ENCODE measurements at regions not wholly inside any gene's neighbourhood (a gene's known extent, or its start where the extent isn't known, plus 50 kb on each side); places are given as distances from the start of the nearest gene placed in this dataset.

DNA sequence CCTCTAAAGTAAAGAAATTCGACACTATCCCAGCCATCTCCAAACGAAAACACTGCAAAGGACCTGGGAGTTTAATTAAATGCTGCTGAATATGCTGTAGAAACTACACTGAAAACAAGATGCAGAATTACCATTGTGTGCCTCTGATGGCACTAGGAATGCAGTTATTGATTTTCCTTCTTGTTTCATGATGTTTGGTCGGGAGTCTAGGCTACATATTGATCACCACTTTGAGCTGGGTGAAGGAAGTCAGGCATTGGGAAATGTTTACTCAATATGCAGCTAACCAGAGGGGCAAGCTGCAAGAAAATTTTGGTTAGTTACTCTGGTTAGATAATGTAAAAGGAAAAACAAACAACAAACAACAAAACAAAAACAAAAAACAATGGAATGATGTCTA lies 650.7 kb upstream of the GALNTL6 start:
- no peak for DNase-seq (ENCODE audit: low spot score)

DNA sequence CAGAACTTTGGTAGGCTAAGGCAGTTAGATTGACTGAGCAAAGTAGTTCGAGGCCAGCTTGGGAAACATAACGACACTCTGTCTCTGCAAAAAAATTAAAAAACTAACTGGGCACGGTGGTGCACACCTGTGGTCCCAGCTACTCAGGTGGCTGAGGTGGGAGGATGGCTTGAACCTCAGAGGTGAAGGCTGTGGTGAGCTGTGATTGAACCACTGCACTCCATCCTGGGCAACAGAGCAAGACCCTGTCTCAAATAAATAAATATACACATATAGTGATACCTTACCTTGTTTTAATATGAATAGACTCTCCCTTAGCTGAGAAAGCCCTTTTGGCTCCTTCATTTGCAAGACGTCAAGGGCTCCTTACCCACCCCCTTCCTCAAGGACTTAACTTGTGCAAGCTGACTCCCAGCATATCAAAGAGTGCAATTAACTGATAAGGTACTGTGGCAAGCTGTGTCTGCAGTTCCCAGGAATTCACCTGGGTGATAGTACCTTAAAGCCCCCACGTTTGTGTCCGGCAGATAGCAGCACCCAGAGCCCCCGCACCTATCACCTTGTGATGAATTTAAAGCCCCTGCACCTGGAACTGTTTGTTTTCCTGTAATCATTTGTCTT lies 655.6 kb upstream of the GALNTL6 start:
- no peak for DNase-seq (ENCODE audit: low spot score)

DNA sequence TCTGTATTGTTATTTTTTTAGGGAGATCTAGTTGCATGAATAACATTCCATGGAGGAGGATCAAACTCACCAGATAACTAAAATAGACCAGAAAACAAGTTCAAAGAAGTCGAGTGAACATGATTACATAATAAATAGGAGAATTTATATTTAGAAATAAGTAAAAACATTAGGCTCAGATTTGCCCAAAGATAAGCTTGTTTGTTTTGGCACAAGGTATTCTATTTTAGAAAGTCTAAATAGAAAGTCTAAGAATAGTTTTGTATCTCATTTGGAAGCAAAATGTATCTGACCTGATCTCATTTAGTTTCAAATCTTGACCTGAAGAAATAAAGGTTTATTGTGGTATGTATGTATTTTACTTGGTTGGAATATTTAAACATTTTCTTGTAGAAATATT lies 670.6 kb upstream of the GALNTL6 start:
- no peak for DNase-seq (ENCODE audit: low spot score)

DNA sequence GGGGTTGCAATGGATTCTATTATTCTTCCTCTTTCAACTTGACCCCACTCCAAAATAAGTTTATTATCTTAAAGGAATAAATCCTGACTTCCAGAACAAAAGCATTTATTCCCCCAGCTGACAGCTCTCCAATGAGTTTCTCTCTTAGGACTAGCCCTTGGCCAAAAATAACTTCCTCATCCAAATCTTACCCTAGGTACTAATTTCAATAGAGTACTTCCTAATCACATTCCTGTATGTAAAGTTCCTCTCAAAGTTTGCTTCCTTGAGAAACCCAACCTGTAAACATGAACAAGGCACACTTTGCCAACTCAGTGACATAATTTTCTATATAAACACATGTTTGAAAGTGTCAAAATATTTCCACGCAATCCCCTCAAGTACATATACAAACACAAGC lies 671.2 kb upstream of the GALNTL6 start:
- no peak for DNase-seq (ENCODE audit: low spot score)

DNA sequence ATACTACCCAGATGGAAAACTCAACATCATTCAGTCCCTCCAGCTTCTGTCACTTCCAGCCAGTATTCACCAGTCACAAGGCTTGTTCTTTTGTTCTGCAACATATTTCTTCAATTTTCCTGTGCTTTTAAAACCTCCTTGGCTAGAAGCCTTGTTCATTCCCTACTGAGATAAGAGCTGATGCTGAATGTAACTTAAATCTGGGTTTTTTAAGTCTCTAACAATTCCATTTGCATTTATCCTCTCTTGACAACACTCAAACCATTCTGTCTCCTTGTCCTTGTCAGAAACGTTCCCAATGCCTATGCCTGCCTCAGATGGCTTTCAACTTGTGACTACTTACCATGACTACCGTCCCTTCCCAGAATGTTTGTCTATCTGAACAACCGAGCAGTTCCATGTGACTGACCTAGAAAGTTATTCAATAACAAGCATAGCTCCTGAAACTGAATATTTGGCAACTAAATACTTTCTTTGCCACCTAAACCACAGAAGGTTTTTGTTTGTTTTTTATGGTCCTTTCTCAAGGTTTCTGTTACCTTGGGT lies 682.9 kb upstream of the GALNTL6 start:
- DNase-seq (ENCODE audit: low spot score) = no peak

DNA sequence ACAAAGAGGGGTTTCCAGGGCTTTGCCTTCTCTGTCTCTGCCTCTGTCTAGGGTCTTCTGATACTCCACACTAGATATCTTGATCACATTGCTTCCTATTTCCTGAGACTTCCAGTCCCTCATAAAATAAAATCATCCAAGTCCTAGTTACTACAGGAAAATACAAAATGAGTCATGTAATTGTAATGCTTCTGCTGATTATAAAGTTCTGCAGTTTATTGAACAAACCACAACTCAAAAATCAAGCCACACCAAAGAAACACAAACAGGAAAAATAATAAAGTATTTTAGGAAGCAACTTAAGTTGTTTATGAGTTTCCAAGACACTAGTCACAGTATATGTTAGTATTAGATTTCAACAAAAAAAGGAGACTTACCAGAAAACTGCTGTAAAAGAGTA lies 695.1 kb upstream of the GALNTL6 start:
- no peak for DNase-seq (ENCODE audit: low spot score)

DNA sequence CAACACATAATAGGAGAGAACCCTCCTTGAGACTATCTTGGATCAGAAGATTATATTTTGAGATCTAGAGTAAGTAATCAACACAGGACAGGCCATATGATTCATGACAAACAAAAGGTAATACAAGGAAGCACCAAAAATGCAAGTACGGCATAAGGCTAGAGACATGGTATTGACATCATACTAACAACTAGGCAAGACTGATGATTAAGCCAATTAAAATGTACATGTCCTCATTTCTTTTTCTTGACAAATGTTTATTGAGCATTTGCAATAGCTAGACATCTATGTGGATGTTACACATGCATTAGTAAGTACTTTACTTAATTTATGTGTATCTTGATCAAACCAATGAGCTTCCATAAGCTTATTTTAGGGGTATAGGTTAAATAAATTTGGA lies 695.7 kb upstream of the GALNTL6 start:
- DNase-seq (ENCODE audit: low spot score) = no peak

DNA sequence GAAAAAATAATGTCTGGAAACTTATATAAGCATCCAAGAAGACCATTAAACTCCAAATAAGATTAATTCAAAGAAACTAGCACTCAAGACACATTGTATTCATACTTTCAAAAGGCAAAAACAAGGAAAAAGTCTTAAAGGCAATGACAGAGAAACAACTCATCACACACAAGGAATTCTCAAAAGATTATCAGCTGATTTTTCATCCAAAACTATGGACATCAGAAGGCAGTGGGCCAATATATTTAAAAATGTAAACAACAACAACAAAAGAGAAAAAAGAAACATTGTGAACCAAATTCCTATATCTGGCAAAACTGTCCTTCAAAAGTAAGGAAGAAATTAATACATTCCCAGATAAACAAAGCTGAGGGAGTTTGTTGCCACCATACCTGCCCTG lies 711.4 kb upstream of the GALNTL6 start:
- DNase-seq (ENCODE audit: low spot score) = no peak

DNA sequence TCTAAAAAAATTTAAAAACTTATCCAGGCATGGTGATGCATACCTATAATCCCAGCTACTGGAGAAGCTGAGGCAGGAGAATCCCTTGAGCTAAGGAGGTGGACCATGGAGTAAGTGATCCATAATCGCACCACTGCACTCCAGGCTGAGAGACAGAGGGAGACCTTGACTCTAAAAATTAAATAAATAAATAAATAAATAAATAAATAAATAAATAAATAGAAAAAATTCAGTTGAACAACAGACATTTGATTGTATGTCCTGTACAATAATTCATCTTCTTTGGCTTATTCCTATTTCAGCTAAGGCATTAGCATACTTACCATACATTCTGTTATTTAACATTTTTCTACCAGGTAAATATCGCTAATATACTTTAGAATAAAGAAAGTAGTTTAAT lies 726.1 kb upstream of the GALNTL6 start:
- no peak for DNase-seq (ENCODE audit: low spot score)

DNA sequence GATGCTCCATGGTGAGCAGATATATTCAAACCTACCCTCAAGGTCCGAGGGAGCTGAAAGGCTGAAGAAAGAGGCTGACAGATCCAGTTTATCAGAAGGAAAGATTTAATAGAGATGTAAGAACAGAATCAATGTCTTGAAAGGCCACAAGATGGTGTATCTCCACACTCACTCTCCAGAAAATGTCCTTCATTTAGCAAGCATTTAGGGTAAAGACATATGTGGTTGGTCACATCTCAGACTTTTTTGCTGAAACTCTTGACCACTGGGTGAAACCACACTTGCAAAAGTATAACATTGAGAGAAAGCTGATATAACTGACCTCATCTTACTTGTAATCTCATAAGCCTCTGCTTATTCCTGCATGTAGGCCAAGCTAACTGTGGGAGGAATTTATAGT lies 745.8 kb upstream of the GALNTL6 start:
- DNase-seq (ENCODE audit: low spot score) = no peak

DNA sequence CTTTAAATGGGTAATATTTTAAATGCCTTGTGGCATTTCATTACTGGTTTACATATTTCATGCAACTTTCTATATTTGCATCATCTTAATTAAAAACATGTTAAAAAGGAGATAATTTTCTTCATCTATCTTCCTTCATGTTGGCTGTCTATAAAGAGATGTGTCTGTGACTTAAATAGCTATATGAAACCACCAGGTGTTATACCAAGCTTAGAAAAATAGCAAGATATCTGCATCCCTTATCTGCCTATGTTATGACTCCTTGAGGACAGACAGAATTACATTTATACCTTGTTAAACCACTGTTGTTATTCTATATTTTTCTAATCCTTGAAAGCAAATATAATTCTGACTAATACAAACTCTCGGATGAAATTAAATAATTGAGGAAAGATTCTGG lies 763.8 kb upstream of the GALNTL6 start:
- DNase-seq (ENCODE audit: low spot score) = no peak

DNA sequence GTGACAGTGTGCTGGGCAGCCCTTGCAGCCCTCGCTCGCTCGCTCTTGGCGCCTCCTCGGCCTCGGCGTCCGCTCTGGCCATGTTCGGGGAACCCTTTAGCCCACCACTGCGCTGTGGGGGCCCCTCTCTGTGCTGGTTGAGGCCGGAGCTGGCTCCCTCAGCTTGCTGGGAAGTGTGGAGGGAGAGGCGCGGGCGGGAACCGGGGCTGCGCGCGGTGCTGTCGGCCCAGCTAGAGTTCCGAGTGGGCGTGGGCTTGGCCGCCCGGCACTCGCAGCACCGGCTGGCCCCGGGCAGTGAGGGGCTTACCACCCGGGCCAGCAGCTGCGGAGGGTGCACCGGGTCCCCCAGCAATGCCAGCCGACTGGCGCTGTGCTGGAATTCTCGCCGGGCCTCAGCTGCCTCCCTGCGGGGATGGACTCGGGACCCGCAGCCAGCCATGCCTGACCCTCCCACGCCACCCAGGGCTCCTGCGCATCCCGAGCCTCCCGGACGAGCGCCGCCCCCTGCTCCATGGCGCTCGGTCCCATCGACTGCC lies 770.1 kb upstream of the GALNTL6 start:
- DNase-seq (ENCODE audit: low spot score) = no peak

DNA sequence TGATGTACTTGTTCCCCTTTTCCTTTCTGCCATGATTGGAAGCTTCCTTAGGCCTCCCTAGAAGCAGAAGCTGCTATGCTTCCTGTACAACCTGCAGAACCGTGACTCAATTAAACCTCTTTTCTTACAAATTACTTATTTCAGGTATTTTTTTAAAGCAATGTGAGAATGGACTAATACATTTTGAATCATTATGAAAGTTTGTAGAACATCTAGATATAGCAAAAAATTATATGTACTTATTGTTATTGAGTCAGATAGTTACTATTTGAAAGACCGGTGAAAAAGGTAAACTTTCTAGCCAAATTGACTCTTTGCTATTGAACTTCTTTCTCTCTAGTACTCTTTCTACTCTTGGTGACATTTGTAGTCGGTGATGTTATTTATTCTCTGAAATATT lies 777.3 kb upstream of the GALNTL6 start:
- no peak for DNase-seq (ENCODE audit: low spot score)

DNA sequence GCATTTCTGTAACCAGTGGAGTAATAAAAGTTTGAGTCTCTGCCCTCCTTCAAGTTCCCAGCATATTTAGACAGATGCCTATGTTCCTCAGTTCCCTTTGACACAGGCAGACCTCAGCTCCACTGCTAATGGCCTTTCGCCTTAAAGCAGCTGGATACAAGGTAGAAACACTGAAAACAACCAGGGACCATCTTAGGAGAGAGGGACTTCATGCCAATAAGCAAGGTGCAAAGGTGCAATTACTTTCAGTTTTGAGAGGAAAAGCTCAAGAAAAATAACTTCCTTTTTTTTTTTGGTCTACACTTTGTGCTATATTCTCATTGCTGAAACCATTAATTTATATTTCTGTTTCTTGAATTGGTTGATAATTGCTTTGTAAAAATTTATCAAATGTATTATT lies 781.9 kb upstream of the GALNTL6 start:
- no peak for DNase-seq (ENCODE audit: low spot score)

DNA sequence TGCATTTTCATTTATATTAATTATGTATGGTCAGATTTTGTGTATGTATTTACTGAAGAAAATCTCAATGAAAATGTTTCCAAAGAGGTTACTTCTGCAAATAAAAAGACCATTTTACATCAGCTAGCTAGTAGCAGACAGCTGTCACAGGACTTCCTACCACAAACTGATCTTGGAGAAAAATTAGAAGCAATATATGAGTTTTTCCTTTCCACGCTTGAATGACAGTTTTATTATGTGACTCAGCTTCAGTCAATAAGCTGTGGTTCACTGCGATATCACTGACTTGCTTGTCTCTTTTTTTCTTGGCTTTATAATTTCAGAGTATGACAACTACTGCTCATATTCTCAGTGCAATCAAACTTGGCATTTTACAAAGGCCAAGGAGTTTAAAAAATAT lies 787.4 kb upstream of the GALNTL6 start:
- DNase-seq (ENCODE audit: low spot score) = no peak

DNA sequence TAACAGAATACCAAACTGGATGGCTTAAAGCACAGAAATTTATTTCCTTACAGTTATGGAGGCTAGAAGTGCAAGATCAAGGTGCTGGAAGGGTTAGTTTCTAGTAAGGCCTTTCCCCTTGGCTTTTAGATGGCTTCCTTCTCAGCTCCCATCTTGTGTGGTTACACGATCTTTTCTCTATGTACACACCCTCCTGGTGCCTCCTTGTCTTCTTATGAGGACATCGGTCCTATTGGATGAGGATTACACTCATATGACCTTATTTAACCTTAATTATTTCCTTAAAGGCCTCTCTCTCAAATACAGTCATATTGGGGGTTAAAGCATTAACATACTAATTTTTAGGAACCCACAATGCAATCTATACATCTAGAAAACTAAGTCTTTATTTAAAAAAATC lies 787.9 kb upstream of the GALNTL6 start:
- no peak for DNase-seq (ENCODE audit: low spot score)

DNA sequence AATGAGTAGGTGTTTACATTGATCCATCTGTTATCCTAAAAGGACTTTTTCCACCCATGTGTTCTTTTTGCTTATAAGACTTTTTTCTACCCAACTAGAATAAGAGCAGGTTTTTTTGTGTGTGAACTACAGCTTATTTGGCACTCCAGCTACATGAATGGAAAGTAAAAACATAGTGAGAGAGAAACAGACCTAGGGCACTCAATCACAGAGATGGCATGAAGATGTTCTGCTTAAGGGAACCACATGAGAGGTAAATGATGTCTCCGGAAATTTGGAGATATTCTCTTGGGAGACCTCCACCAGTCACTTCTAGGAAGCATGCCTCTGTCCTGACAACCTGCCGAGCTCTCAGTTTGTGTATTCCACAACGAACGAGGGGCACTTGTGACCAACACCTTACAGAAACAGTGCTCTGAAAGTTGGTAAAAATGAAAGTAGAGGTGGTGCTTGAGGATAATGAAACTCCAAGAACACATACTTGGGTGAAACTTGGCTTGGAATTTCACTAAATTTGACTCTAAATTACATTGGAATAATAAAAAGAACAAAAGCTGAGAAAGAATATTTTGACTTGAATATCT lies 788.4 kb upstream of the GALNTL6 start:
- DNase-seq (ENCODE audit: low spot score) = no peak

DNA sequence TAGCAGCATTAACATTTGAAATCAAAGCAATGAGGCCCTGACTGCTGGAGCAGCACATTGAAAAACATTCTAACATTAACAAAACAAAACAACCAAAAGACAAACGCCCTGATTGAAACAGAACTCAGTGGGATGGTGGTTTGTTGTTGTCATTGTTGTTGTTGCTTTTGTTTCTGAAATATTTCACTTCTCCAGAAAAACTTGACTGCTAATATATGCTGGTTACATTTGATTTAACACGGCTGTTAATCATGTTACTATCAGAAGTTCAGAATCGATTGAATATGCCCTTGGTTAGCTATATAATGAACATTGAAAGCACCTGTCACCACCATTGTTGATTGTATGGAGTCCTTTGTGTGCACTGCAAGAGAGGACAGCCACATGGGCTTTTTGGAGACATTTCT lies 790.4 kb upstream of the GALNTL6 start:
- no peak for DNase-seq (ENCODE audit: low spot score)

DNA sequence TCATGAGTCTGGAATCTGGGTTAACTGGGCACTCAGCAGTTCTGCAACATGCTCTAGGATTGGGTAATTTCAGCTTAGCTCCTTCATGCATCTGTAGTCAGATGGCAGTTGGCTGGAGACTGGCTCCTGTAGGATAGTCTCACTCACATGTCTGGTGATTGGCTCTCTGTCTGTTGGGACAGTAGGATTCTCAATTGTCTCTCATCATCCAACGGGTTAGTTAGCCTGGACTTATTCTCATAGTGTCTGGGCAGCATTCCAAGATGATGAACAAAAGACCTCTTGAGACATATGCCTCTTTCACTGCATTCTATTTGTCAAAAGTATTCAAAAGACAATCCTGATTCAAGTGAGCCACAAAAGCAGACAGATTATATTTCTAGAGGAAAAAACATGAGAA lies 795.6 kb upstream of the GALNTL6 start:
- no peak for DNase-seq (ENCODE audit: low spot score)

DNA sequence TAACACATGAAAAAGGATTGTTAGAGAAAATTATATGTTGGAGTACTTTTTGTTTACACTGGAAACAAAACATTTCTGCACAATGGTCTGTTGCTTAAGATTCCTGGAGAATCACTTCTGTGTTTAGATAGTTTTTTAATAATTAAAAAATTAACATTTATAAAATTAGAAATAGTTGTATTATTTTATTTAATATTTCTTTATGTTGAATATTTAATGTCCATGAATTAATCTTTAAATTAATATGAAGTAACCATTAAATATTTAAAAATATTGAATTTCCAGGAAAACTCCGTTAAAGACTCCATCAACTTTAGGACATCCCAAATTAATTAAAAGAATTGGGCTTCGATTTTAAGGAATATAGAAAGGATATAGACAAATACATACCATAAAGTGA lies 797.1 kb upstream of the GALNTL6 start:
- DNase-seq (ENCODE audit: low spot score) = no peak

DNA sequence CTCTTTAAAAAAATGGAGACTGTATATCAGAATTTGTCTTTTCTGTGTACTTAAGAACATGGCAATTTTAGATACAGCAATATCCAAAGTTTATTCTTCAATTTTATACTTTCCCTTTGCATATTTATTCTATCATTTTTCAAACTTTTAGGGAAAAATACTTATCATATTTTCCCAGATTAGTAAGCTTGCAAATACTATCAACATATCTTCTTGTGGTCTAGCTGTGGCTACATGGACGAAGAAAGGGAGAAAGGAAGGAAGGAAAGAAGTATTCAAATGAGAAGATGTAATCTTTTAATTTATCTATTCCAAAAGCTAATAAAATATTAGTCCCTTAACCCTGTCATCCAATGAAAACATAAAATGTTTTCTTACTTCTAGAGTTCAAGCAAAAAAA lies 797.8 kb upstream of the GALNTL6 start:
- DNase-seq (ENCODE audit: low spot score) = no peak

DNA sequence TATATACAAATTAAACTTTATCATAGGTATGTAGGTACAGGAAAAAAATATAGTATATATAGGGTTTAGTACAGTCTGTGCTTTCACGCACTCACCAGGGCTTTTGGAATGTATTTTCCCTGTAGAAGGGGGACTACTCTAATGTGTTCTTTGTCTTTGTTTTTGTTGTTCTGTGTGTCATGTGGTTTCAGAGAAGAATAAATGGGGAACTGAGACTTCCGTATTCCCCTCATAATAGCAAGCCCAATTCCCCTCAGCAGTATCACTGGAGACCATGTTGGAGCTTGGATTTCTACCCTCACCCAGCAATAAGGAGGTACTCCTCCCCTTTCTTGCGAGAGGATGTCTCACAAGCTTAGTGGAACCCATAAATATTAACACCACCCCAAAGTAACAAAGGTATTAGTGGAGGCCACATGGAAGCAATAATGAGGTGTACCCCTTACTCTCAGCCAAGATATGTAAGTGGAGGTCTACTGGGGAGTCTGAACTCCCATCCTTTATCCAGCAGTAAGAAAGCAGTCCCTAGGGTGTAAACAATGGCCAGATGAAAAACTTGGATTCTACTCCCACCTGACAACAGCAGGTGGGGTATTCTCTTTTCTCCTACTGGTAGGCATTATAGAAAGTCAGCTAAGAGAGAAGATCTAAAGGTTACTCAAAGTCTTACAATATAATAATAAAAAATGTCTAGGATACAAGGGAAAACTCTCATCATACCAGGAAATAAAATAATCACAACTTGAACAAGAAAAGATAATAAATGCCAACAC lies 805.4 kb upstream of the GALNTL6 start:
- no peak for DNase-seq (ENCODE audit: low spot score)

DNA sequence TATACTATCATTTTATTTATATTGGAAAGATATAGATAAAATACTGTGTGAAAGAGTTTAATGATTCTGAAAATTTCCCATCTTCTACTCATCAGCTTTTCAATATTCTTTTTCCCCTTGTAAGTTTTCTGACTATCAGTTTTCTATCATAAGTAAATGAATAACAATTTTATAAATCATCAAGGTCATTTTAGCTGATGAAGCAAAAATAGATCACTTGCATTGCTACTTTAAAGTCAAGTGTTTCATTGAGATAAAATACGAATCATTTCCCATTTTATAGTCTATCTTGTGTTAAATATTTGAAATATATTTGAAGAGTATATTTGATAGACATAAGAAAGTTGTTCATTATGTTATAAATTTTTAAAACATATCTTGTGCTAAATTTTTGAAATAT lies 811.0 kb upstream of the GALNTL6 start:
- no peak for DNase-seq (ENCODE audit: low spot score)
